GM13977 (cell line): ENCODE measurements at regions not wholly inside any gene's neighbourhood (a gene's known extent, or its start where the extent isn't known, plus 50 kb on each side); places are given as distances from the start of the nearest gene placed in this dataset.

Experiments used
- DNase-seq: peaks from one replicate; pipeline ENCODE4 v3.0.0; 2012; ENCODE audit warnings: low spot score
- CTCF ChIP-seq: IDR thresholded peaks from 2 replicates; pipeline ENCODE4 v1.5.1; 2012; ENCODE audit warnings: mild to moderate bottlenecking, control low read depth; ENCODE audit not compliant: insufficient read depth; ENCODE audit errors: extremely low read depth, missing control alignments
- in situ Hi-C: fragments of 300-500 bp; cut with MboI; formaldehyde crosslinking; loops from one replicate; pipeline ENCODE4 v1.12.0; 2022; ENCODE audit warnings: low sequenced_read_pairs, low pct_unique_long_range_greater_than_20kb, mixed read lengths, inconsistent platforms; ENCODE audit not compliant: unreplicated experiment

- no peak for TF ChIP-seq CTCF
- in situ Hi-C loops: no loop called here
- DNase-seq: no peak
These were observed 367.6 kb downstream of the ETS1 start for GRCh38 chr11:128219731-128220120.

DNA sequence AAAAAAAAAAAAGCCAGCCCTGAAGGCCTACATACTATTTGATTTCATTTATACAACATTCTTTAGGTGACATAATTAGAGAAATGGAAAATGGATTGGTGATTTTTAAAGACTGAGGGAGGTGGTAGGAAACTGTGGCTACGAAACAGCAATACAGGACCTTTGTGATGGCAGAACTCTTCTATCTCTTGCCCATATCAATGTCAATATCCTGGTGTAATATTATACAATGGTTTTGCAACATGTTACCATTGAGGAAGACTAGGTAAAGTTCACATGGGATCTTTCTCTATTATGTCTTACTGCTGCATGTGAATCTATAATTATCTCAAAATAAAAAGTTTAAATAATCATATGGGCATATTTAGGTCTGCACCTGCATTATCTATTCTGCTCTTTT is 371.2 kb downstream of the ETS1 start:
- no peak for TF ChIP-seq CTCF
- in situ Hi-C loops: no loop called here
- no peak for DNase-seq

DNA sequence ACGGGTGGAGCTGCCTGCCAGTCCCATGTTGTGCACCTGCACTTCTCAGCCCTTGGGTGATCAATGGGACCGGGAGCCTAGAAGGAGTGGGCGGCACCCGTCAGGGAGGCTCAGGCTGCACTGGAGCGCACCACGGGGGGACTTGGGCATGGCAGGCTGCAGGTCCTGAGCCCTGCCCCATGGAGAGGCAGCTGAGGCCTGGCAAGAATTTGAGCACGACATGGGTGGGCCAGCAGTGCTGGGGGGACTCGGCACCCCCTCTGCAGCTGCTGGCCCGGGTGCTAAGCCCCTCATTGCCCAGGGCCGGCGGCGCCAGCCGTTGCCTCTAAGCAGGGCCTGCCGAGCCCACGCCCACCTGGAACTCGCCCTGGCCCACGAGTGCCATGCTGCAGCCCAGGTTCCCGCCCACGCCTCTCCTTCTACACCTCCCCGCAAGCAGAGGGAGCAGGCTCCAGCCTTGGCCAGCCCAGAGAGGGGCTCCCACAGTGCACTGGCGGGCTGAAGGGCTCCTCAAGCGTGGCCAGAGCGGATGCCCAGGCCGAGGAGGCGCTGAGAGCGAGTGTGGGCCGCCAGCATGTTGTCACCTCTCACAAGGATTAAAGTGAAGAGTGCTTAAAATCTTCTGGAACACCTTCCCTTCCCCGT is 372.0 kb downstream of the ETS1 start:
- no peak for TF ChIP-seq CTCF
- no peak for DNase-seq
- in situ Hi-C loops: no loop called here

DNA sequence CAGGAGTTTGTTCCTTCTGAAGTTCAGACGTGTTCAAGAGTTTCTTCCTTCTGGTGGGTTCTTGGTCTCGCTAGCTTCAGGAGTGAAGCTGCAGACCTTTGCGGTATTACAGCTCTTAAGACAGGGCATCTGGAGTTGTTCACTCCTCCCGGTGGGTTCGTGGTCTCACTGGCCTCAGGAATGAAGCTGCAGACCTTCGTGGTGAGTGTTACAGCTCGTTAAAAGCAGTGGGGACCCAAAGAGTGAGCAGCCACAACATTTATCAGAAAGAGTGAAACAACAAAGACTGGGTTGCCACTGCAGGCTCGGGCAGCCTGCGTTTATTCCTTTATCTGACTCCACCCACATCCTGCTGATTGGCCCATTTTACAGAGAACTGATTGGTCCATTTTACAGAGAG is 373.1 kb downstream of the ETS1 start:
- TF ChIP-seq CTCF: no peak
- DNase-seq: no peak
- in situ Hi-C loops: no loop called here

DNA sequence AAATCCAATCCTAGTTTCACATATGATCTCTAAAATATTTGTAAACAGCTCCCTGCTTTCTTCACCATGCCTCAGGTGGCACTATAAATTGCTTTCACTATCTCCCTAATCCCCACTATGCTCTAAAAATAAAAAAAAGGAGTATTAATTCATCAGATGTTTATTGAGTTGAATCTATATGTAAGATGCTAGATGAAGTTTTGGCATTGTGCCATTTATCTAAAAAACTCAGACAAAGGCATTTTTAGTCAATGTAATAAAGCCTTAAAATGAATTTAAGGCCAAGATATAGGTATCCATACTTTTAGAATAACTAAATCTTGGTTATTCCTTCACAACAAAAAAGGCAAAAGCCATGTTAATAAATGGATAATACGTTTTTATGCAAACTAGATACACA is 373.9 kb downstream of the ETS1 start:
- no peak for TF ChIP-seq CTCF
- DNase-seq: no peak
- in situ Hi-C loops: no loop called here

DNA sequence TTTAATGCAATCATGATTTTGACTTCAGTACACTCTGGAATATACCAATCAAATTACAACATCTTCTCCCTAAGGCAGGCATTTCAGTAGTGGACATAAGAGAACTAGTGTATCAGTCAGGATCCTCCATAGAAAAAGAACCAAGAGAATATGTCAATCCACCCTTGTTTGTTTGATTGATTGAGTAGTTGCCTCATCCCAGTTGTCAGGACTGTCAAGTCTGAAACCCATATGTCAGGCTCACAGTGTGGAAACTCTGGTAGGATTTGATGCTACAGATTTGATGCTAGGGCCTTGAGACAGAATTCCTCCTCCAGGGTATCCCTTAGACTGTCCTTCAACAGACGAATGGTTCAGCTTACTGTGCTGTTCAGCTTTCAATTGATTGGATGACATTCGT is 375.0 kb downstream of the ETS1 start:
- in situ Hi-C loops: no loop called here
- DNase-seq: no peak
- no peak for TF ChIP-seq CTCF
